ENCODE measurements at regions not wholly inside any gene's neighbourhood (a gene's known extent, or its start where the extent isn't known, plus 50 kb on each side); places are given as distances from the start of the nearest gene placed in this dataset.

GRCh38 chr13:65748227-65748626 lies 1481.9 kb downstream of the PCDH9 start:
- no peak for TF ChIP-seq SUZ12 (IDR thresholded peaks at IDR 0.05; ENCODE audit: extremely low read depth, insufficient read depth, insufficient read length)
- TF ChIP-seq YY1 (IDR thresholded peaks at IDR 0.05; ENCODE audit: insufficient read depth, insufficient read length) = no peak
